ENCODE measurements at regions not wholly inside any gene's neighbourhood (a gene's known extent, or its start where the extent isn't known, plus 50 kb on each side); places are given as distances from the start of the nearest gene placed in this dataset.

DNA sequence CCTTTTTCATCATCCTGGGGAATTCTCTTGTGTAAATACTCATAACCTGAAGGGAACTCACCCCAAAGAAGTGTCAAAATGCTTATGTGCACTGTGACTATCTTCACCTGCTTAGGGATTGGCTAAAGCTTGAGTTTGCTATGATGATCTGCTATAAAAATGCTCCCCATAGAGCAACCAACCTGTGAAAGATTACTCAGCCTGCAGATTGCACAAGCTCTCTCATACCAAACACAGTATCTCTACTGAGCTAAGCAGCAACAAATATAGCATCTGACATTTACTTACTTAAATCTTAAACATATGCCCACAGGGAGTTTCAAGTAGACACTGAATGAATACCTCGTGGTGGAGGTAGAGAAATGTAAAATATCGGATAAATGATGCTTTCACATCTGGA is 725.8 kb downstream of the MRPL39 start:
- TF ChIP-seq, protein P1, sequence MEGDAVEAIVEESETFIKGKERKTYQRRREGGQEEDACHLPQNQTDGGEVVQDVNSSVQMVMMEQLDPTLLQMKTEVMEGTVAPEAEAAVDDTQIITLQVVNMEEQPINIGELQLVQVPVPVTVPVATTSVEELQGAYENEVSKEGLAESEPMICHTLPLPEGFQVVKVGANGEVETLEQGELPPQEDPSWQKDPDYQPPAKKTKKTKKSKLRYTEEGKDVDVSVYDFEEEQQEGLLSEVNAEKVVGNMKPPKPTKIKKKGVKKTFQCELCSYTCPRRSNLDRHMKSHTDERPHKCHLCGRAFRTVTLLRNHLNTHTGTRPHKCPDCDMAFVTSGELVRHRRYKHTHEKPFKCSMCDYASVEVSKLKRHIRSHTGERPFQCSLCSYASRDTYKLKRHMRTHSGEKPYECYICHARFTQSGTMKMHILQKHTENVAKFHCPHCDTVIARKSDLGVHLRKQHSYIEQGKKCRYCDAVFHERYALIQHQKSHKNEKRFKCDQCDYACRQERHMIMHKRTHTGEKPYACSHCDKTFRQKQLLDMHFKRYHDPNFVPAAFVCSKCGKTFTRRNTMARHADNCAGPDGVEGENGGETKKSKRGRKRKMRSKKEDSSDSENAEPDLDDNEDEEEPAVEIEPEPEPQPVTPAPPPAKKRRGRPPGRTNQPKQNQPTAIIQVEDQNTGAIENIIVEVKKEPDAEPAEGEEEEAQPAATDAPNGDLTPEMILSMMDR (IDR thresholded peaks at IDR 0.05): no peak
- TF ChIP-seq POLR2A (IDR thresholded peaks at IDR 0.05; ENCODE audit: low read length) (no peak), NFE2L2 (conservative IDR thresholded peaks at IDR 0.05; ENCODE audit: low read length) (no peak), NR3C1 (IDR thresholded peaks at IDR 0.05) (no peak), USF2 (IDR thresholded peaks at IDR 0.05) (no peak), MAX (IDR thresholded peaks at IDR 0.05) (no peak), KDM5A (IDR thresholded peaks at IDR 0.05) (no peak), SMC3 (IDR thresholded peaks at IDR 0.05) (no peak), BHLHE40 (IDR thresholded peaks at IDR 0.05; ENCODE audit: low read depth, low read length) (no peak), FOSL2 (IDR thresholded peaks at IDR 0.05) (no peak), FOSL2 (CRISPR knock-in tag; IDR thresholded peaks at IDR 0.05) (no peak), SREBF2 (IDR thresholded peaks at IDR 0.05) (no peak), CHD4 (IDR thresholded peaks at IDR 0.05; ENCODE audit: borderline replicate concordance) (no peak), EP300 (IDR thresholded peaks at IDR 0.05) (no peak)

All from A549 (cell line).